ENCODE measurements at regions not wholly inside any gene's neighbourhood (a gene's known extent, or its start where the extent isn't known, plus 50 kb on each side); places are given as distances from the start of the nearest gene placed in this dataset.

GRCh38 chr6:133705731-133706130 is 183.2 kb upstream of the TCF21 start:
- TF ChIP-seq ZEB2 (tag by site-specific recombination; IDR thresholded peaks at IDR 0.05) (no peak), ZNF324 (tag by site-specific recombination; IDR thresholded peaks at IDR 0.05) (no peak), ZNF341 (tag by site-specific recombination; IDR thresholded peaks at IDR 0.05; ENCODE audit: low read depth) (no peak), ZNF701 (tag by site-specific recombination; IDR thresholded peaks at IDR 0.05) (no peak), ZNF335 (tag by site-specific recombination; conservative IDR thresholded peaks at IDR 0.05) (no peak), AEBP2 (tag by site-specific recombination; IDR thresholded peaks at IDR 0.05; ENCODE audit: borderline replicate concordance) (no peak), ZNF133 (tag by site-specific recombination; IDR thresholded peaks at IDR 0.05) (no peak), YY1 (tag by site-specific recombination; IDR thresholded peaks at IDR 0.05) (no peak), ZNF280D (tag by site-specific recombination; IDR thresholded peaks at IDR 0.05) (no peak), ZNF549 (tag by site-specific recombination; IDR thresholded peaks at IDR 0.05) (no peak), ZFP69B (tag by site-specific recombination; IDR thresholded peaks at IDR 0.05) (no peak), BCL11A (tag by site-specific recombination; IDR thresholded peaks at IDR 0.05; ENCODE audit: low read depth) (no peak)
- TF ChIP-seq, protein P1, sequence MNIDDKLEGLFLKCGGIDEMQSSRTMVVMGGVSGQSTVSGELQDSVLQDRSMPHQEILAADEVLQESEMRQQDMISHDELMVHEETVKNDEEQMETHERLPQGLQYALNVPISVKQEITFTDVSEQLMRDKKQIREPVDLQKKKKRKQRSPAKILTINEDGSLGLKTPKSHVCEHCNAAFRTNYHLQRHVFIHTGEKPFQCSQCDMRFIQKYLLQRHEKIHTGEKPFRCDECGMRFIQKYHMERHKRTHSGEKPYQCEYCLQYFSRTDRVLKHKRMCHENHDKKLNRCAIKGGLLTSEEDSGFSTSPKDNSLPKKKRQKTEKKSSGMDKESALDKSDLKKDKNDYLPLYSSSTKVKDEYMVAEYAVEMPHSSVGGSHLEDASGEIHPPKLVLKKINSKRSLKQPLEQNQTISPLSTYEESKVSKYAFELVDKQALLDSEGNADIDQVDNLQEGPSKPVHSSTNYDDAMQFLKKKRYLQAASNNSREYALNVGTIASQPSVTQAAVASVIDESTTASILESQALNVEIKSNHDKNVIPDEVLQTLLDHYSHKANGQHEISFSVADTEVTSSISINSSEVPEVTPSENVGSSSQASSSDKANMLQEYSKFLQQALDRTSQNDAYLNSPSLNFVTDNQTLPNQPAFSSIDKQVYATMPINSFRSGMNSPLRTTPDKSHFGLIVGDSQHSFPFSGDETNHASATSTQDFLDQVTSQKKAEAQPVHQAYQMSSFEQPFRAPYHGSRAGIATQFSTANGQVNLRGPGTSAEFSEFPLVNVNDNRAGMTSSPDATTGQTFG (tag by site-specific recombination; IDR thresholded peaks at IDR 0.05; ENCODE audit: borderline replicate concordance) = no peak
- TF ChIP-seq, protein P2, sequence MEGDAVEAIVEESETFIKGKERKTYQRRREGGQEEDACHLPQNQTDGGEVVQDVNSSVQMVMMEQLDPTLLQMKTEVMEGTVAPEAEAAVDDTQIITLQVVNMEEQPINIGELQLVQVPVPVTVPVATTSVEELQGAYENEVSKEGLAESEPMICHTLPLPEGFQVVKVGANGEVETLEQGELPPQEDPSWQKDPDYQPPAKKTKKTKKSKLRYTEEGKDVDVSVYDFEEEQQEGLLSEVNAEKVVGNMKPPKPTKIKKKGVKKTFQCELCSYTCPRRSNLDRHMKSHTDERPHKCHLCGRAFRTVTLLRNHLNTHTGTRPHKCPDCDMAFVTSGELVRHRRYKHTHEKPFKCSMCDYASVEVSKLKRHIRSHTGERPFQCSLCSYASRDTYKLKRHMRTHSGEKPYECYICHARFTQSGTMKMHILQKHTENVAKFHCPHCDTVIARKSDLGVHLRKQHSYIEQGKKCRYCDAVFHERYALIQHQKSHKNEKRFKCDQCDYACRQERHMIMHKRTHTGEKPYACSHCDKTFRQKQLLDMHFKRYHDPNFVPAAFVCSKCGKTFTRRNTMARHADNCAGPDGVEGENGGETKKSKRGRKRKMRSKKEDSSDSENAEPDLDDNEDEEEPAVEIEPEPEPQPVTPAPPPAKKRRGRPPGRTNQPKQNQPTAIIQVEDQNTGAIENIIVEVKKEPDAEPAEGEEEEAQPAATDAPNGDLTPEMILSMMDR (tag by site-specific recombination; IDR thresholded peaks at IDR 0.05) = no peak
- ChIA-PET POLR2A (no interaction called here), CTCF (interaction anchor here (1.5 to 2.3 kb wide), 2 partner anchors 9 to 137 kb away, joined by 7 to 8 read pairs; no protein-coding TSS in a partner anchor)
- Histone ChIP-seq H3K36me3 (ENCODE audit: control insufficient read depth in 2 of 2, insufficient read depth in 1 of 2, low read length in 2 of 2) (no peaks in the 10 kb centered on the region), H3K4me1 (ENCODE audit: control insufficient read depth, insufficient read depth, low read length) (no peaks in the 10 kb centered on the region), H3K4me3 (ENCODE audit: low read depth, low read length) (no peak overlapping the region), H3K27ac (ENCODE audit: extremely low read depth, low read depth, low read length) (no peak overlapping the region), H3K9me3 (ENCODE audit: control insufficient read depth, insufficient read depth, low read depth, low read length) (no peaks in the 10 kb centered on the region)

DNA sequence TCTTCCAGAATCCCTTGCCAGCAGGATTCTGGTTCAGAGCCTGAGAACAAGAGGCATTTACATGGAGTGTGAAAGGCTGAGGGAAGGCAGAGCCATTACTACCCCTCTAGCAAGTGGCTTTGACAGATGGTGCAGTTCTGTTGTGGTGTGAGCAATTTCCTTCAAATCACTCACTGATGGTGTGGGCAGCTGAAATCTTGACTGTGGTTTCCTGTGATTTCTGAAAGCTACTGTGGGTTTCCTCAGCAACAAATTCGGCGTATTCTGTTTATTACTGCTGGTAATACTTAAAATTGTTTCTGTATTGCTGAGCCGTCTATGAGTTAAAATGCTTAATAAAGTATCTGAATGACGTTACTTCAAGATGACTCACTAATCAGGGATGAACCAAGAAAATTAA is 181.5 kb upstream of the TCF21 start:
- no peaks in the 10 kb centered on the region for H3K4me1 ChIP-seq (ENCODE audit: control insufficient read depth, insufficient read depth, low read length)
- H3K27ac ChIP-seq (ENCODE audit: extremely low read depth, low read depth, low read length) = no peak overlapping the region
- no peaks in the 10 kb centered on the region for H3K9me3 ChIP-seq (ENCODE audit: control insufficient read depth, insufficient read depth, low read depth, low read length)
- ChIA-PET POLR2A (interaction anchor here (0.6 kb wide), 1 partner anchor 575 kb away, joined by 6 read pairs; no protein-coding TSS in a partner anchor), CTCF (interaction anchor here (0.5 to 1.4 kb wide), 6 partner anchors 20 to 358 kb away, joined by 3 to 4 read pairs (median 3); no protein-coding TSS in a partner anchor)
- TF ChIP-seq ZNF626 (tag by site-specific recombination; IDR thresholded peaks at IDR 0.05) = no peak
- 0 out of 2 replicates have a peak, but pooled peaks have one; percentile 30 for TF ChIP-seq GFI1B (tag by site-specific recombination; IDR thresholded peaks at IDR 0.05)
- H3K4me3 ChIP-seq (ENCODE audit: low read depth, low read length) = no peak overlapping the region
- H3K36me3 ChIP-seq (ENCODE audit: control insufficient read depth in 2 of 2, insufficient read depth in 1 of 2, low read length in 2 of 2) = no peaks in the 10 kb centered on the region

Measured in HEK293 (cell line).